K562 (cell line): ENCODE measurements at regions not wholly inside any gene's neighbourhood (a gene's known extent, or its start where the extent isn't known, plus 50 kb on each side); places are given as distances from the start of the nearest gene placed in this dataset.

Experiments used
- ATAC-seq: fragments of 200-7000 bp; cut with Tn5 transposase; 3 replicates; pipeline ENCODE4 v1.9.1; 2020; ENCODE audit warnings: moderate library complexity
- BruUV-seq: library from RNA; stranded (reverse); fragments of 400-500 nt; replicated peaks from 2 replicates; lab custom pipeline; 2021; lab: Mats Ljungman, UMichigan
- CTCF ChIA-PET: fragments of 300-600 bp; formaldehyde crosslinking; extraction: SDS; loops from one replicate; lab custom pipeline; 2021; ENCODE audit warnings: low intra/inter-chr PET ratio; lab: Yijun Ruan, JAX
- POLR2A ChIA-PET: fragments of 300-600, 350-650 bp; sonication (Branson Sonifier 250); formaldehyde crosslinking; extraction: SDS; loops from one replicate; lab custom pipeline; 2021; ENCODE audit warnings: antibody characterized with exemption, inconsistent platforms; lab: Yijun Ruan, JAX
- DNase-seq, 4 experiments: peaks; one replicate each; pipeline versions ENCODE4 v3.0.0 to v3.0.0-alpha.2; 2011 to 2018; ENCODE audit warnings: low spot score in 3 of 4, mixed read lengths in 3 of 4; ENCODE audit errors: extremely low read depth in 1 of 4
- FAIRE-seq: peaks from 2 replicates; lab custom pipeline; 2011; peaks lifted over from hg19 to GRCh38; lab: Jason Lieb, UNC
- H2AFZ ChIP-seq: 2 replicates; pipeline ENCODE4 v1.6.0; 2011; ENCODE audit warnings: low read depth, low read length, control low read depth, inconsistent platforms
- H3K27ac ChIP-seq: fragments of 200-600 bp; 3 replicates; pipeline ENCODE4 v1.8.0; 2011; ENCODE audit warnings: low read depth, mild to moderate bottlenecking, control low read depth, inconsistent platforms, low read length, moderate library complexity, mixed read lengths; ENCODE audit errors: extremely low read depth
- H3K27me3 ChIP-seq, 2 experiments: fragments of 300-600 bp in 1 of 2; 2 replicates in 1 of 2; 3 replicates in 1 of 2; pipeline versions ENCODE4 v1.6.0 to v1.8.0; 2011; ENCODE audit warnings: inconsistent platforms in 2 of 2, low read length in 2 of 2, mild to moderate bottlenecking in 1 of 2, mixed read lengths in 1 of 2, moderate library complexity in 1 of 2; ENCODE audit not compliant: control insufficient read depth in 2 of 2, insufficient read depth in 2 of 2
- H3K36me3 ChIP-seq: fragments of 300-600 bp; 3 replicates; pipeline ENCODE4 v1.8.0; 2011; ENCODE audit warnings: mild to moderate bottlenecking, low read length, inconsistent platforms; ENCODE audit not compliant: control insufficient read depth, insufficient read depth
- H3K4me1 ChIP-seq, 2 experiments: fragments of 200-600 bp in 1 of 2; replicated peaks in 1 of 2; 2 replicates in 1 of 2; 3 replicates in 1 of 2; pipeline versions ENCODE4 v1.5.1 to v1.8.0; 2011; ENCODE audit warnings: inconsistent platforms in 2 of 2, low read length in 2 of 2, mild to moderate bottlenecking in 1 of 2, mixed read lengths in 1 of 2, moderate library complexity in 1 of 2; ENCODE audit not compliant: control insufficient read depth in 2 of 2, insufficient read depth in 2 of 2
- H3K4me2 ChIP-seq: 2 replicates; pipeline ENCODE4 v1.6.1; 2011; ENCODE audit warnings: low read length, control low read depth, inconsistent platforms, mixed read lengths; ENCODE audit not compliant: insufficient read depth
- H3K4me3 ChIP-seq: fragments of 200-600 bp; sonication (generic), shearing (Covaris generic); 2 replicates; pipeline ENCODE4 v1.5.1; 2016; ENCODE audit warnings: control low read depth, inconsistent platforms
- H3K79me2 ChIP-seq: fragments of 200-600 bp; 3 replicates; pipeline ENCODE4 v1.8.0; 2011; ENCODE audit warnings: low read length, inconsistent platforms; ENCODE audit not compliant: control insufficient read depth, insufficient read depth
- H3K9ac ChIP-seq, 2 experiments: 2 replicates each; pipeline versions ENCODE4 v1.6.0 to v1.6.1; 2011; ENCODE audit warnings: low read depth in 2 of 2, low read length in 2 of 2, control low read depth in 1 of 2, inconsistent platforms in 1 of 2, mild to moderate bottlenecking in 1 of 2, mixed read lengths in 1 of 2; ENCODE audit not compliant: insufficient read depth in 1 of 2
- H3K9me1 ChIP-seq: one replicate; pipeline ENCODE4 v1.6.0; 2011; ENCODE audit warnings: inconsistent platforms, mild to moderate bottlenecking, low read length, moderate library complexity; ENCODE audit not compliant: control insufficient read depth, insufficient read depth
- H3K9me3 ChIP-seq: replicated peaks from 2 replicates; pipeline ENCODE4 v1.5.1; 2011; ENCODE audit warnings: low read depth, low read length, inconsistent platforms; ENCODE audit not compliant: control insufficient read depth, insufficient read depth
- H4K20me1 ChIP-seq: replicated peaks from 2 replicates; pipeline ENCODE4 v1.6.1; 2011; ENCODE audit warnings: low read length, inconsistent platforms, mixed read lengths; ENCODE audit not compliant: control insufficient read depth, insufficient read depth
- EHMT2 ChIP-seq: fragments of 450-650 bp; IDR thresholded peaks from 2 replicates; pipeline ENCODE4 v1.6.1; 2018; ENCODE audit warnings: antibody characterized with exemption
- KAT7 ChIP-seq: sonication (generic); formaldehyde crosslinking; IDR thresholded peaks from 2 replicates; pipeline ENCODE4 v1.8.0; 2022; ENCODE audit warnings: missing genetic modification reagents, mild to moderate bottlenecking, borderline replicate concordance
- SREBF1 ChIP-seq: fragments of 150-350 bp; IDR thresholded peaks from 2 replicates; pipeline ENCODE4 v1.6.1; 2014; ENCODE audit warnings: antibody characterized with exemption, low read depth, low read length, borderline replicate concordance
- ZNF12 ChIP-seq: sonication (generic); formaldehyde crosslinking; IDR thresholded peaks from 2 replicates; pipeline ENCODE4 v1.4.0; 2020; ENCODE audit warnings: mild to moderate bottlenecking, missing genetic modification reagents
- ZNF282 ChIP-seq: sonication (generic); formaldehyde crosslinking; IDR thresholded peaks from 2 replicates; pipeline ENCODE4 v1.8.1; 2023; ENCODE audit warnings: missing genetic modification reagents
- ZNF395 ChIP-seq: fragments of 200-800 bp; sonication (Bioruptor generic); IDR thresholded peaks from 2 replicates; pipeline ENCODE4 v1.6.1; 2017; ENCODE audit warnings: missing genetic modification characterization, missing compliant biosample characterization
- WGBS: fragments of 100-300 bp; shearing (Covaris generic); methylation state at CpG from one replicate; pipeline ENCODE4 v1.1.6; 2016; ENCODE audit warnings: low coverage, mixed read lengths; ENCODE audit not compliant: insufficient coverage; ENCODE audit errors: missing lambda C conversion rate; 5-methylcytosine and 5-hydroxymethylcytosine counted together
- in situ Hi-C: fragments of 300-500 bp; cut with MboI; formaldehyde crosslinking; loops from 4 replicates; pipeline ENCODE4 v1.15.0; 2018; ENCODE audit warnings: inconsistent platforms, mixed read lengths
- intact Hi-C: fragments of 100-400 bp; cut with micrococcal nuclease; formaldehyde crosslinking; loops from 2 replicates; pipeline ENCODE4 v1.14.2; 2022
- TF ChIP-seq, protein P1 (sequence below), 2 experiments: fragments of 450-650 bp; conservative IDR thresholded peaks; 2 replicates each; pipeline ENCODE4 v1.6.1; 2017; ENCODE audit warnings: mild to moderate bottlenecking in 2 of 2, moderate library complexity in 2 of 2
- TF ChIP-seq, protein P2 (sequence below): fragments of 250-450 bp; sonication (Bioruptor Pico); IDR thresholded peaks from 2 replicates; pipeline ENCODE4 v1.4.0; 2020
- TF ChIP-seq, protein P3 (sequence below): fragments of 450-650 bp; formaldehyde crosslinking; IDR thresholded peaks from 2 replicates; pipeline ENCODE4 v1.4.0; 2020; ENCODE audit warnings: mild to moderate bottlenecking, moderate library complexity

GRCh38 chr17:54261465-54261864, 438.7 kb downstream of the KIF2B start:
- intact Hi-C loops, result no loop called here
- H3K27ac ChIP-seq, result no peak overlapping the region
- ATAC-seq (no peak), FAIRE-seq (no peak), DNase-seq (no peak)
- no peak overlapping the region for H3K4me3 ChIP-seq
- no peaks in the 10 kb centered on the region for H3K4me1 ChIP-seq
- ChIA-PET POLR2A (no interaction called here), CTCF (no interaction called here)
- no peak overlapping the region for H3K9ac ChIP-seq
- H3K9me1 ChIP-seq, result no peaks in the 10 kb centered on the region
- no peaks in the 10 kb centered on the region for H4K20me1 ChIP-seq
- H3K27me3 ChIP-seq, result no peaks in the 10 kb centered on the region
- H3K36me3 ChIP-seq, result no peaks in the 10 kb centered on the region
- no peaks in the 10 kb centered on the region for H3K79me2 ChIP-seq
- 0% methylated on average over 2 of the region's 2 CpGs for WGBS
- H2AFZ ChIP-seq, result no peak overlapping the region
- no peak overlapping the region for H3K4me2 ChIP-seq
- in situ Hi-C loops, result no loop called here
- BruUV-seq, result no TSS peak
- 0 out of 2 replicates have a peak, but pooled peaks cover 2% of the 10 kb centered on the region for H3K9me3 ChIP-seq
- TF ChIP-seq, protein P1, sequence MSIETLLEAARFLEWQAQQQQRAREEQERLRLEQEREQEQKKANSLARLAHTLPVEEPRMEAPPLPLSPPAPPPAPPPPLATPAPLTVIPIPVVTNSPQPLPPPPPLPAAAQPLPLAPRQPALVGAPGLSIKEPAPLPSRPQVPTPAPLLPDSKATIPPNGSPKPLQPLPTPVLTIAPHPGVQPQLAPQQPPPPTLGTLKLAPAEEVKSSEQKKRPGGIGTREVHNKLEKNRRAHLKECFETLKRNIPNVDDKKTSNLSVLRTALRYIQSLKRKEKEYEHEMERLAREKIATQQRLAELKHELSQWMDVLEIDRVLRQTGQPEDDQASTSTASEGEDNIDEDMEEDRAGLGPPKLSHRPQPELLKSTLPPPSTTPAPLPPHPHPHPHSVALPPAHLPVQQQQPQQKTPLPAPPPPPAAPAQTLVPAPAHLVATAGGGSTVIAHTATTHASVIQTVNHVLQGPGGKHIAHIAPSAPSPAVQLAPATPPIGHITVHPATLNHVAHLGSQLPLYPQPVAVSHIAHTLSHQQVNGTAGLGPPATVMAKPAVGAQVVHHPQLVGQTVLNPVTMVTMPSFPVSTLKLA (conservative IDR thresholded peaks at IDR 0.05), result no peak
- TF ChIP-seq ZNF395 (no peak), EHMT2 (no peak), KAT7 (CRISPR knock-in tag) (no peak), ZNF282 (CRISPR knock-in tag) (no peak), SREBF1 (no peak), ZNF12 (no peak)
- TF ChIP-seq, protein P2, sequence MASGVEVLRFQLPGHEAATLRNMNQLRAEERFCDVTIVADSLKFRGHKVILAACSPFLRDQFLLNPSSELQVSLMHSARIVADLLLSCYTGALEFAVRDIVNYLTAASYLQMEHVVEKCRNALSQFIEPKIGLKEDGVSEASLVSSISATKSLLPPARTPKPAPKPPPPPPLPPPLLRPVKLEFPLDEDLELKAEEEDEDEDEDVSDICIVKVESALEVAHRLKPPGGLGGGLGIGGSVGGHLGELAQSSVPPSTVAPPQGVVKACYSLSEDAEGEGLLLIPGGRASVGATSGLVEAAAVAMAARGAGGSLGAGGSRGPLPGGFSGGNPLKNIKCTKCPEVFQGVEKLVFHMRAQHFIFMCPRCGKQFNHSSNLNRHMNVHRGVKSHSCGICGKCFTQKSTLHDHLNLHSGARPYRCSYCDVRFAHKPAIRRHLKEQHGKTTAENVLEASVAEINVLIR, result no peak
- TF ChIP-seq, protein P3, sequence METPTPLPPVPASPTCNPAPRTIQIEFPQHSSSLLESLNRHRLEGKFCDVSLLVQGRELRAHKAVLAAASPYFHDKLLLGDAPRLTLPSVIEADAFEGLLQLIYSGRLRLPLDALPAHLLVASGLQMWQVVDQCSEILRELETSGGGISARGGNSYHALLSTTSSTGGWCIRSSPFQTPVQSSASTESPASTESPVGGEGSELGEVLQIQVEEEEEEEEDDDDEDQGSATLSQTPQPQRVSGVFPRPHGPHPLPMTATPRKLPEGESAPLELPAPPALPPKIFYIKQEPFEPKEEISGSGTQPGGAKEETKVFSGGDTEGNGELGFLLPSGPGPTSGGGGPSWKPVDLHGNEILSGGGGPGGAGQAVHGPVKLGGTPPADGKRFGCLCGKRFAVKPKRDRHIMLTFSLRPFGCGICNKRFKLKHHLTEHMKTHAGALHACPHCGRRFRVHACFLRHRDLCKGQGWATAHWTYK (CRISPR knock-in tag), result no peak
